ENCODE measurements at regions not wholly inside any gene's neighbourhood (a gene's known extent, or its start where the extent isn't known, plus 50 kb on each side); places are given as distances from the start of the nearest gene placed in this dataset.
"Not testable (repeated sequence)": the region's sequence is repeated elsewhere in the genome, so short reads cannot be mapped to it uniquely, and the experiment has no call there.

DNA sequence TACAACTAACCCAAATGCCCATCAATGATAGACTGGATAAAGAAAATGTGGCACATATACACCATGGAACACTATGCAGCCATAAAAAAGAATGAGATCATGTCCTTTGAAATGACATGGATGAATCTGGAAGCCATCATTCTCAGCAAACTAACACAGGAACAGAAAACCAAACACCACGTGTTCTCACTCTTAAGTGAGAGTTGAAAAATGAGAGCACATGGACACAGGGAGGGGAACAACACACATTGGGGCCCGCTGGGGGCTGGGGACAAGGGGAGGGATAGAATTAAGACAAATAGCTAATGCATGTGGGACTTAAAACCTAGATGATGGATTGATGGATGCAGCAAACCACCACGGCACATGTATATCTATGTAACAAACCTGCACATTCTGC is 764.7 kb upstream of the STXBP6 start:
- TF ChIP-seq, protein P1, sequence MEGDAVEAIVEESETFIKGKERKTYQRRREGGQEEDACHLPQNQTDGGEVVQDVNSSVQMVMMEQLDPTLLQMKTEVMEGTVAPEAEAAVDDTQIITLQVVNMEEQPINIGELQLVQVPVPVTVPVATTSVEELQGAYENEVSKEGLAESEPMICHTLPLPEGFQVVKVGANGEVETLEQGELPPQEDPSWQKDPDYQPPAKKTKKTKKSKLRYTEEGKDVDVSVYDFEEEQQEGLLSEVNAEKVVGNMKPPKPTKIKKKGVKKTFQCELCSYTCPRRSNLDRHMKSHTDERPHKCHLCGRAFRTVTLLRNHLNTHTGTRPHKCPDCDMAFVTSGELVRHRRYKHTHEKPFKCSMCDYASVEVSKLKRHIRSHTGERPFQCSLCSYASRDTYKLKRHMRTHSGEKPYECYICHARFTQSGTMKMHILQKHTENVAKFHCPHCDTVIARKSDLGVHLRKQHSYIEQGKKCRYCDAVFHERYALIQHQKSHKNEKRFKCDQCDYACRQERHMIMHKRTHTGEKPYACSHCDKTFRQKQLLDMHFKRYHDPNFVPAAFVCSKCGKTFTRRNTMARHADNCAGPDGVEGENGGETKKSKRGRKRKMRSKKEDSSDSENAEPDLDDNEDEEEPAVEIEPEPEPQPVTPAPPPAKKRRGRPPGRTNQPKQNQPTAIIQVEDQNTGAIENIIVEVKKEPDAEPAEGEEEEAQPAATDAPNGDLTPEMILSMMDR (IDR thresholded peaks at IDR 0.05) = not testable (repeated sequence)
- TF ChIP-seq EP300, POLR2AphosphoS5 (IDR thresholded peaks at IDR 0.05): not testable (repeated sequence)
